PFSK-1 (cell line): ENCODE measurements at regions not wholly inside any gene's neighbourhood (a gene's known extent, or its start where the extent isn't known, plus 50 kb on each side); places are given as distances from the start of the nearest gene placed in this dataset.

Source experiments
- FOXP2 ChIP-seq: optimal IDR thresholded peaks from 2 replicates; pipeline ENCODE3; 2011; ENCODE audit warnings: borderline replicate concordance, control low read depth, inconsistent platforms; ENCODE audit not compliant: insufficient read depth; ENCODE audit errors: extremely low read length, extremely low read depth
- POLR2AphosphoS5 ChIP-seq: IDR thresholded peaks from 2 replicates; pipeline ENCODE4 v1.6.1; 2012; ENCODE audit warnings: low read depth, mild to moderate bottlenecking, control low read depth, low read length, moderate library complexity
- SIN3A ChIP-seq: IDR thresholded peaks from 2 replicates; pipeline ENCODE4 v1.6.1; 2012; ENCODE audit warnings: mild to moderate bottlenecking, low read length, moderate library complexity, borderline replicate concordance; ENCODE audit not compliant: insufficient read depth
- TAF1 ChIP-seq: IDR thresholded peaks from 2 replicates; pipeline ENCODE4 v1.6.1; 2012; ENCODE audit warnings: low read length, control low read depth, borderline replicate concordance; ENCODE audit not compliant: insufficient read depth
- TF ChIP-seq, protein P1 (sequence below), 2 experiments: IDR thresholded peaks; 2 replicates each; pipeline versions ENCODE4 v1.6.1 to v1.8.0; 2011 to 2012; ENCODE audit warnings: low read depth in 2 of 2, low read length in 2 of 2, control low read depth in 1 of 2, inconsistent platforms in 1 of 2, mild to moderate bottlenecking in 1 of 2, moderate library complexity in 1 of 2; ENCODE audit not compliant: insufficient read depth in 1 of 2

DNA sequence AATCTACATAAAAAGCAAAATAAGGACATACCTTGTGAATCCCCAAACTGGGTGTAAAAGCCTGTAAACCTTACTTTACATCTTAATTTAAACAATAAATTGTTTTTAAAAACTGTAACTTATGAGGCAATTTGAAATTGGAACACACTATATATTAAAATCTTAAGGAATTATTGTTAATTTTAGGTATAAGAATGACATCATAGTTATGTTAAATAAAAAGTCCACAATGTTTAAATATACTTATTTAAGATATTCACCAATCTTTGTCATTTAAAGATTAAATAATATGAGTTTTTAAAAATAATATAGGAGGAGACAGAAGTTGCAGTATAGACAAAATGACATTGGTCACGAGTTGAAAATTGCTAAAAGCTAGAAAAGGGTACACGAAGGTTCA, 621.9 kb upstream of the POU3F2 start:
- TF ChIP-seq POLR2AphosphoS5 (no peak), FOXP2 (no peak), TAF1 (no peak), SIN3A (no peak)
- TF ChIP-seq, protein P1, sequence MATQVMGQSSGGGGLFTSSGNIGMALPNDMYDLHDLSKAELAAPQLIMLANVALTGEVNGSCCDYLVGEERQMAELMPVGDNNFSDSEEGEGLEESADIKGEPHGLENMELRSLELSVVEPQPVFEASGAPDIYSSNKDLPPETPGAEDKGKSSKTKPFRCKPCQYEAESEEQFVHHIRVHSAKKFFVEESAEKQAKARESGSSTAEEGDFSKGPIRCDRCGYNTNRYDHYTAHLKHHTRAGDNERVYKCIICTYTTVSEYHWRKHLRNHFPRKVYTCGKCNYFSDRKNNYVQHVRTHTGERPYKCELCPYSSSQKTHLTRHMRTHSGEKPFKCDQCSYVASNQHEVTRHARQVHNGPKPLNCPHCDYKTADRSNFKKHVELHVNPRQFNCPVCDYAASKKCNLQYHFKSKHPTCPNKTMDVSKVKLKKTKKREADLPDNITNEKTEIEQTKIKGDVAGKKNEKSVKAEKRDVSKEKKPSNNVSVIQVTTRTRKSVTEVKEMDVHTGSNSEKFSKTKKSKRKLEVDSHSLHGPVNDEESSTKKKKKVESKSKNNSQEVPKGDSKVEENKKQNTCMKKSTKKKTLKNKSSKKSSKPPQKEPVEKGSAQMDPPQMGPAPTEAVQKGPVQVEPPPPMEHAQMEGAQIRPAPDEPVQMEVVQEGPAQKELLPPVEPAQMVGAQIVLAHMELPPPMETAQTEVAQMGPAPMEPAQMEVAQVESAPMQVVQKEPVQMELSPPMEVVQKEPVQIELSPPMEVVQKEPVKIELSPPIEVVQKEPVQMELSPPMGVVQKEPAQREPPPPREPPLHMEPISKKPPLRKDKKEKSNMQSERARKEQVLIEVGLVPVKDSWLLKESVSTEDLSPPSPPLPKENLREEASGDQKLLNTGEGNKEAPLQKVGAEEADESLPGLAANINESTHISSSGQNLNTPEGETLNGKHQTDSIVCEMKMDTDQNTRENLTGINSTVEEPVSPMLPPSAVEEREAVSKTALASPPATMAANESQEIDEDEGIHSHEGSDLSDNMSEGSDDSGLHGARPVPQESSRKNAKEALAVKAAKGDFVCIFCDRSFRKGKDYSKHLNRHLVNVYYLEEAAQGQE (IDR thresholded peaks at IDR 0.05; ENCODE audit: insufficient read depth in 1 of 2, low read depth in 2 of 2, low read length in 2 of 2), result no peak

DNA sequence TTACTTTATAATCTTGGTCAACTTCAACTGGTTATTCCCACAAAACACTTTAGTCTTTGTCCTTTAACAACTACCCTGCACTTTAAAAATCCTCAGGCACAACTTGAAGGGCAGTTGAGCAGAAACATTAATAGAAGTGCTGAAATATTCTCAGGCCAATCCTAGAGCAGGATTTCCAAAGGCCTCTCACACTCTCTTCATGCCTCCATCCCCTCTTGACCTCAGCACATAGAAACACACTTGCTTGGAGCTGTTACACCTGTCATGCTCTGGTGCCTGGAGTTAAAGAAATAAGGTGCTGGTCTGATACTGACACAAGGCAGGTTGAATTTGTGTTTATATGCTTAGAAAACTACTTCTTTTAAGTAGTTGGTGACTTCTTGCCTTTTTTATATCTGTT, 618.8 kb upstream of the POU3F2 start:
- TF ChIP-seq FOXP2 (no peak), POLR2AphosphoS5 (no peak), SIN3A (no peak), TAF1 (no peak)

DNA sequence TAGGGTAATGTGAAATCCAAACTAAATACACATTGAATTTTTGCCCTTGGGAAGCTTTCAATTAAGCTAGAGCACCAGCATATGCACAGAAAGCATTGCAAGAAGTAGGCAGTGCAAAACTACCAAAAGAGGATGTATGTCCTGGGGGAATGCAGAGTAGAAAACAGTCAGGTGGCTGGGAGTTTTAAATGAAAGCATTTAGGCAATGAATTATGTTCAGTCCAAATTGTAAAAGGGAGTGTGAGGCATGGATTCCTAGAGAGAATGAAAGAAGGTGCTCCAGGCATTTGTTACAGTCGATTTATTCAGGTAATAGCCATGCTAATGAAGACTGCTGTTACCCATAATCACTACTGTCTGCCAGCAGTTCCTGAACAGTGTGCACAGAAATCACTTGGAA, 604.1 kb upstream of the POU3F2 start:
- TF ChIP-seq SIN3A (no peak), POLR2AphosphoS5 (no peak), FOXP2 (no peak), TAF1 (no peak)
- TF ChIP-seq, protein P1 (IDR thresholded peaks at IDR 0.05; ENCODE audit: insufficient read depth in 1 of 2, low read depth in 2 of 2, low read length in 2 of 2), result no peak

DNA sequence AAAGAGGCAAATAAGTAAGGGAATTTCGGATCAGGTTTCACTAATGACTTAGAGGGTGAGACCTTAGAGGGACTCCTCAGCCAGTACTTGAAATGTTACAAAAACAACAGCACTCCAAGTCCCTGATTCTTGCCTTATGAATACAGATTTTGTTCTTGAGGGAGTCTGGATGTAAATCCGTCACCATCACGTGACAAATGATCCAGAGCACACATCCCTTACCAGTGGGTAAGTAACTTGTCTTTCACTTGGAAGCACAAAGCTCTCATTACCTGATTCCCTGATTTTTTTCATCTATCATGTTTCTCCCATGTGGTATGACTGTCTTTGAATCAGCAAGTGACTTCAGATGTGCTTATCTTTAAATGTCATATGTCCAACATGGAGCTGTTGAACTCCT, 595.3 kb upstream of the POU3F2 start:
- TF ChIP-seq FOXP2, result no peak
- TF ChIP-seq TAF1, result no peak
- no peak for TF ChIP-seq SIN3A
- TF ChIP-seq, protein P1 (IDR thresholded peaks at IDR 0.05; ENCODE audit: insufficient read depth in 1 of 2, low read depth in 2 of 2, low read length in 2 of 2), result no peak
- no peak for TF ChIP-seq POLR2AphosphoS5

DNA sequence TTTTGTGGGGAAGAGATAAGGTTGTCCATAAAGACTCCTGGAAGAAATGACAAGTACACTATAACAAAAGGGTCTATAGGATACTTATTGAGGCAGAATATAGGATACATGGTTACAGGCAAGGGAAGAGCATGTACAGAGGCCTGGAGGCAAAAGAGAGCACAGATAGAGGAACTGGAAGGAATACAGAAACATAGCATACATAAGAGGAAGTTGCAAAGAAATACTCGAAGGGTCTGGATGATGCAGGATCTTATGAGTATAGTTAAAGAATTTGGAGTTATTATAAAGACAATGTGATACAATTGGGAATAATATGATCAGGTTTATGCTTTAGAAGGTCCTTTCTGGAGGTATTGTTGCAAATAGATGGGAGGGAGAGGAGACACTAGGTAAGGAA, 592.7 kb upstream of the POU3F2 start:
- TF ChIP-seq POLR2AphosphoS5, result no peak
- TF ChIP-seq SIN3A, result no peak
- TF ChIP-seq, protein P1 (IDR thresholded peaks at IDR 0.05; ENCODE audit: insufficient read depth in 1 of 2, low read depth in 2 of 2, low read length in 2 of 2), result no peak
- no peak for TF ChIP-seq FOXP2
- no peak for TF ChIP-seq TAF1
